Right ventricle myocardium superior (tissue), 1 donor: ENCODE measurements at regions not wholly inside any gene's neighbourhood (a gene's known extent, or its start where the extent isn't known, plus 50 kb on each side); places are given as distances from the start of the nearest gene placed in this dataset.
"Not testable (repeated sequence)": the region's sequence is repeated elsewhere in the genome, so short reads cannot be mapped to it uniquely, and the experiment has no call there.

Experiments
- ATAC-seq: fragments of 200-7000 bp; cut with Tn5 transposase; one replicate; pipeline ENCODE4 v1.9.1; 2020; ENCODE audit warnings: mild to moderate bottlenecking; ENCODE audit not compliant: poor library complexity
- DNase-seq: peaks from one replicate; pipeline ENCODE4 v3.0.0-alpha.2; 2020
- intact Hi-C: fragments of 100-400 bp; cut with DNase I; formaldehyde crosslinking; loops from one replicate; pipeline ENCODE4 v1.11.2; 2022
- donor health status: DM: no; HTN: yes; CAD: no; lungs with severe emphysema.

- ATAC-seq, intact Hi-C loops, DNase-seq: not testable (repeated sequence)
Measured at GRCh38 chr5:50581845-50582244, 84.6 kb upstream of the PARP8 start.

GRCh38 chr5:50582699-50583098 lies 83.7 kb upstream of the PARP8 start:
- intact Hi-C loops: no loop called here
- no peak for ATAC-seq
- DNase-seq: no peak

DNA sequence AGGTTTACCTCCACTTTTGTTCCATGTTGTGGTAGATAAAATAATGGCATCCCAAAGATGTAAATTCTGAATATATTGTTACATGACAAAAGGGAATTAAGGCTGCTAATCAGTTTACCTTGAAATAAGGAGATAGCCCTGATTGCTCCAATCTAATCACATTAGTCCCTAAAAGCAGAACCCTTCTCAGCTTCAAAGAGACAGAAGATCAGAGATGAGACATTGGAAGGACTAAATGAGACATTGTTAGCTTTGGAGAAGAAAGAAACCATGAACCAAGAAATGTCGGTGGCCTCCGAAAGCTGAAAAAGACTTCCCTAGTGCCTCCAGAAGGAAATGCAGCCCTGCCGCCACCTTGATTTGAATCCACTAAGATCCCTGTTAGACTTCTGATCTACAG lies 82.8 kb upstream of the PARP8 start:
- DNase-seq: no peak
- ATAC-seq: no peak
- intact Hi-C loops: no loop called here

GRCh38 chr5:50588471-50588870 lies 78.0 kb upstream of the PARP8 start:
- intact Hi-C loops, DNase-seq, ATAC-seq: not testable (repeated sequence)

- DNase-seq, ATAC-seq, intact Hi-C loops: not testable (repeated sequence)
Measured at GRCh38 chr5:50590444-50591189, 75.8 kb upstream of the PARP8 start.

GRCh38 chr5:50591338-50591737 lies 75.1 kb upstream of the PARP8 start:
- intact Hi-C loops, DNase-seq, ATAC-seq: not testable (repeated sequence)

DNA sequence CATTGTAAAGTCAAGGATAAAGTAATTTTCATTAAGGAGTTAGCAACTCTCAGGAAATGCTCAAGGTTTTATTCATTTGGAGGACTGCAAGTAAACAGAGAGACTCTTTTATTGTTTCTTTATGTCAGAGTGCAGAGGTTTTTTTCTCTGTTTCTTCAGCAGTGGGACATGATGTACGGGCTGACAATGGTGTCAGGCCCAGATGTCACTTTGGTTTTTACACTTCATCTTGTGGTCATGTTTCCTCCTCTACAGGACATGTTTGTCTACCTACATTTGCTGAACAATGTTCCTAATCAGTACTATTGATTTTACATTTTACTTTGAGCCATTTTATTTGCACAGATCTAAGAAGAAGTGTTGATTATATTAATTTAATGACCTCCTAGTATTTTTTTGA lies 72.8 kb upstream of the PARP8 start:
- intact Hi-C loops: no loop called here
- ATAC-seq (no peak), DNase-seq (no peak)

GRCh38 chr5:50595199-50595598 lies 71.2 kb upstream of the PARP8 start:
- DNase-seq (no peak), ATAC-seq (no peak)
- intact Hi-C loops: no loop called here

DNA sequence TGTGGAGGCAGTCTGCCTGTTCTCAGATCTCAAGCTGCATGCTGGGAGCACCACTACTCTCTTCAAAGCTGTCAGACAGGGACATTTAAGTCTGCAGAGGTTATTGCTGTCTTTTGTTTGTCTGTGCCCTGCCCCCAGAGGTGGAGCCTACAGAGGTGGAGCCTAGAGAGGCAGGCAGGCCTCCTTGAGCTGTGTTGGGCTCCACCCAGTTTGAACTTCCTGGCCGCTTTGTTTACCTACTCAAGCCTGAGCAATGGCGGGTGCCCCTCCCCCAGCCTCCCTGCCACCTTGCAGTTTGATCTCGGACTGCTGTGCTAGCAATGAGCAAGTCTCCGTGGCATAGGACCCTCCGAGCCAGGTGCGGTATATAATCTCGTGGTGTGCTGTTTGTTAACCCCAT lies 64.9 kb upstream of the PARP8 start:
- intact Hi-C loops, DNase-seq: not testable (repeated sequence)

DNA sequence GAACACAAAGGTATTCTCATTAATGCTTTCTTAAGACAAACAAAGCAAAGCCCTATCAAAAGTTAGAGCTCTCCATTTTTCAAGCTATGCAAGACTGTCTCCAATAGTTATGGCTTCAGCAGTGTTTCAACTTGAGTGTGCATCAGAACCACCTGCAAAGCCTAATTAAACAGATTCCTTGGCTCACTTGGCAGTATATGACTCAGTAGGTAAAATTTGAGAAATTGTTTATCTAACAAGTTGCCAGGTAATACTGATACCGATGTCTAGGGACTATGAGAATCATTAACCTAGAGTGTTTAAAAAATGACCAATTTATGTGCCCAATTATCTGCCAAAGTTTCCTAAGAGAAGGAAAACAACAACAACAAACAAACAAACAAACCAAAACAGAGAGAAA lies 60.3 kb upstream of the PARP8 start:
- intact Hi-C loops: no loop called here
- ATAC-seq (no peak), DNase-seq (no peak)

More for the DNA sequence above, 64.9 kb upstream of the PARP8 start:
- not testable (repeated sequence) for ATAC-seq

GRCh38 chr5:50607456-50607855 lies 59.0 kb upstream of the PARP8 start:
- DNase-seq, ATAC-seq, intact Hi-C loops: not testable (repeated sequence)

DNA sequence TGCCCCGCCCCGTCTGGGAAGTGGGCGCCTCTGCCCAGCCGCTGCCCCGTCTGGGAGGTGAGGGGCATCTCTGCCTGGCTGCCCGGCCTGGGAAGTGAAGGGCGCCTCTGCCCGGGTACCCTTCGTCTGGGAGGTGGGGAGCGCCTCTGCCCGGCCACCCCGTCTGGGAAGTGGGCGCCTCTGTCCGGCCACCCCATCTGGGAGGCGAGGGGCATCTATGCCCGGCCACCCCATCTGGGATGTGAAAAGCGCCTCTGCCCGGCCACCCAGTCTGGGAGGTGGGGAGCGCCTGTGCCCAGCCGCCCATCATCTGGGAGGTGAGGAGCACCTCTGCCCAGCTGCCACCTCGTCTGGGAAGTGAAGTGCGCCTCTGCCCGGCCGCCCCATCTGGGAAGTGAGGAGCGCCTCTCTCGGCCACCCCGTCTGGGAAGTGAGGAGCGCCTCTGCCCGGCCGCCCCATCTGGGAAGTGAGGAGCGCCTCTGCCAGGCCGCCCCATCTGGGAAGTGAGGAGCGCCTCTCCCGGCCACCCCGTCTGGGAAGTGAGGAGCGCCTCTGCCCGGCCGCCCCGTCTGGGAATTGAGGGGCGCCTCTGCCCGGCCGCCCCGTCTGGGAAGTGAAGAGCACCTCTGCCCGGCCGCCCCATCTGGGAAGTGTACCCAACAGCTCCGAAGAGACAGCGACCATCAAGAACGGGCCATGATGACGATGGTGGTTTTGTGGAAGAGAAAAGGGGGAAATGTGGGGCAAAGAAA lies 58.3 kb upstream of the PARP8 start:
- DNase-seq, ATAC-seq, intact Hi-C loops: not testable (repeated sequence)

GRCh38 chr5:50613057-50613456 lies 53.4 kb upstream of the PARP8 start:
- intact Hi-C loops, ATAC-seq, DNase-seq: not testable (repeated sequence)
